RWPE1 (cell line): ENCODE measurements at regions not wholly inside any gene's neighbourhood (a gene's known extent, or its start where the extent isn't known, plus 50 kb on each side); places are given as distances from the start of the nearest gene placed in this dataset.

Experiments used
- CTCF ChIA-PET: fragments of 350-600 bp; sonication (Branson Sonifier 250); formaldehyde crosslinking; extraction: SDS; loops from one replicate; lab custom pipeline; 2021; lab: Yijun Ruan, JAX
- POLR2A ChIA-PET: fragments of 400-600 bp; formaldehyde crosslinking; extraction: SDS; loops from one replicate; lab custom pipeline; 2020; ENCODE audit warnings: antibody characterized with exemption; ENCODE audit not compliant: low non-redundant PET; lab: Yijun Ruan, JAX
- DNase-seq: peaks from one replicate; pipeline ENCODE4 v3.0.0; 2012; ENCODE audit warnings: low spot score
- H3K27ac ChIP-seq: fragments of 450-650 bp; 2 replicates; pipeline ENCODE4 v1.5.1; 2017
- CTCF ChIP-seq: fragments of 450-650 bp; conservative IDR thresholded peaks from 2 replicates; pipeline ENCODE4 v1.5.1; 2017; ENCODE audit warnings: low read depth, mild to moderate bottlenecking

DNA sequence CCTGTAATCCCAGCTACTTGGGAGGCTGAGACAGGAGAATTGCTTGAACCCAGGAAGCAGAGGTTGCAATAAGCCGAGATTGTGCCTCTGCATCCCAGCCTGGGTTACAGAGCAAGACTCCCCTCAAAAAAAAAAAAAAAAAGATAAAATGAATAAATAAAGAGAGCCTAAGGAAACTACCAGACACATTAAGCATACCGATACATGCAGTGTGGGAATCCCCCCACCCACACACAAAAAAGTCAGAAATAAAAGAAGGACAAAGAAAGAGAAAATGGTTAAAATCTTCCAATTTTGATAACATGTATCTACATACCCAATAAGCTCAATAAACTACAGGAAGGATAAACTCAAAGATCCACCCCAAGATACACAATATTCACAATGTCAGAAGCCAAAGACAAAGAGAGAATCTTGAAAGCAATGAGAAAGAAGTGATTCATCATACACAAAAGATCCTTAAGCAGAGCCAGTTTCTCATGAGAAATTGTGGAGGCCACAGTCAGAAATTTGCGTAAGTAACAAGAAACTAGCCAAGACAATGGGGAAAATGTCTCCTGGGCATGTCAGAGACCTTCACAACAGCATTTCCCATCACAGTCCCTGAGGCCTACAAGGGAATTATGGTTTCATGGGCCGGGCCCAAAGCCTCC, 1197.0 kb downstream of the AMY1C start:
- TF ChIP-seq CTCF = no peak
- no peak overlapping the region for H3K27ac ChIP-seq
- ChIA-PET POLR2A (no interaction called here), CTCF (no interaction called here)
- DNase-seq = no peak

- ChIA-PET POLR2A (no interaction called here), CTCF (no interaction called here)
- no peak for DNase-seq
- TF ChIP-seq CTCF = no peak
- no peak overlapping the region for H3K27ac ChIP-seq
Observed at GRCh38 chr1:104953555-104953954, 1203.9 kb downstream of the AMY1C start.

- no peak for DNase-seq
- no peak for TF ChIP-seq CTCF
- no peak overlapping the region for H3K27ac ChIP-seq
- ChIA-PET CTCF (interaction anchor here (0.6 kb wide), 1 partner anchor 59 kb away, joined by 3 read pairs; no protein-coding TSS in a partner anchor), POLR2A (no interaction called here)
Observed at GRCh38 chr1:104973516-104973915, 1223.8 kb downstream of the AMY1C start.

DNA sequence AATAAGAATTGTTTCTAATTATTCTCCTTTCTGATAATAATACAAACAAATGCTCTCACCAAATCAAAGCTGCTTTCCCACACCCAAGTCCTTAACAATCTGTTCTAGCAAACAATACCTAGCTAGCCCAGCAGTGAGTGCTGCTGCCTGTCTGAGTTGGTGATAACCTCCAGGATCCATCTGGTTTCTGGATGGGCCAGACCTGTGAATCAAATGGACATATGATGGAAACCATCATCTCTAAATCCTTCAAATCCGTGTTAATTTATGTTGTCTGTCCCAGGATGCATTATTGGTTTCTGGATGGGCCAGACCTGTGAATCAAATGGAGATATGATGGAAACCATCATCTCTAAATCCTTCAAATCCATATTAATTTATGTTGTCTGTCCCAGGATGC, 1230.0 kb downstream of the AMY1C start:
- no peak for TF ChIP-seq CTCF
- no peak overlapping the region for H3K27ac ChIP-seq
- POLR2A ChIA-PET = no interaction called here
- CTCF ChIA-PET = interaction anchor here (0.5 kb wide), 1 partner anchor 183 kb away, joined by 3 read pairs; no protein-coding TSS in a partner anchor
- no peak for DNase-seq

- POLR2A ChIA-PET = no interaction called here
- CTCF ChIA-PET = no interaction called here
- DNase-seq = no peak
- TF ChIP-seq CTCF = no peak
- no peak overlapping the region for H3K27ac ChIP-seq
Observed at GRCh38 chr1:104987210-104987609, 1237.5 kb downstream of the AMY1C start.

- DNase-seq = no peak
- no peak overlapping the region for H3K27ac ChIP-seq
- POLR2A ChIA-PET = no interaction called here
- no peak for TF ChIP-seq CTCF
- CTCF ChIA-PET = interaction anchor here (0.6 kb wide), 1 partner anchor 1809 kb away, joined by 4 read pairs; no protein-coding TSS in a partner anchor
Observed at GRCh38 chr1:104989012-104989411, 1239.3 kb downstream of the AMY1C start.
